ENCODE measurements at regions not wholly inside any gene's neighbourhood (a gene's known extent, or its start where the extent isn't known, plus 50 kb on each side); places are given as distances from the start of the nearest gene placed in this dataset.

GRCh38 chr6:21691685-21692346 lies 98.3 kb downstream of the SOX4 start:
- peaks cover 27% of the 10 kb centered on the region for H3K4me1 Mint-ChIP-seq
- peak overlapping the region; percentile 36 for H3K27ac Mint-ChIP-seq
- peaks cover 65% of the 10 kb centered on the region for H3K9me3 Mint-ChIP-seq
- peaks cover 5% of the 10 kb centered on the region for H3K27me3 Mint-ChIP-seq (ENCODE audit: low read depth, poor library complexity)
- peak overlapping the region; percentile 9 for H3K4me3 Mint-ChIP-seq
- peaks cover 92% of the 10 kb centered on the region for H3K36me3 Mint-ChIP-seq (ENCODE audit: low read depth)
- DNase-seq = no peak
- no peak for TF ChIP-seq CTCF (IDR thresholded peaks at IDR 0.05)

- DNase-seq = no peak
- H3K27ac Mint-ChIP-seq = peak overlapping the region; percentile 46
- peaks cover 30% of the 10 kb centered on the region for H3K4me1 Mint-ChIP-seq
- peaks cover 65% of the 10 kb centered on the region for H3K9me3 Mint-ChIP-seq
- no peak for TF ChIP-seq CTCF (IDR thresholded peaks at IDR 0.05)
- peaks cover 92% of the 10 kb centered on the region for H3K36me3 Mint-ChIP-seq (ENCODE audit: low read depth)
- peaks cover 5% of the 10 kb centered on the region for H3K27me3 Mint-ChIP-seq (ENCODE audit: low read depth, poor library complexity)
- H3K4me3 Mint-ChIP-seq = no peak overlapping the region
Measured at GRCh38 chr6:21692721-21693120, 99.2 kb downstream of the SOX4 start.

- peak overlapping the region; percentile 77 for H3K27ac Mint-ChIP-seq
- no peak for TF ChIP-seq CTCF (IDR thresholded peaks at IDR 0.05)
- H3K4me3 Mint-ChIP-seq = no peak overlapping the region
- H3K36me3 Mint-ChIP-seq (ENCODE audit: low read depth) = peaks cover 92% of the 10 kb centered on the region
- peaks cover 63% of the 10 kb centered on the region for H3K9me3 Mint-ChIP-seq
- peaks cover 5% of the 10 kb centered on the region for H3K27me3 Mint-ChIP-seq (ENCODE audit: low read depth, poor library complexity)
- DNase-seq = no peak
- H3K4me1 Mint-ChIP-seq = peaks cover 30% of the 10 kb centered on the region
Measured at GRCh38 chr6:21694168-21694567, 100.6 kb downstream of the SOX4 start.

- Mint-ChIP-seq H3K4me3 (no peak overlapping the region), H3K9me3 (peaks cover 39% of the 10 kb centered on the region), H3K27me3 (ENCODE audit: low read depth, poor library complexity) (no peaks in the 10 kb centered on the region)
Measured at GRCh38 chr6:21707524-21708319, 114.2 kb downstream of the SOX4 start.

GRCh38 chr6:21708320-21708580 lies 114.7 kb downstream of the SOX4 start:
- Mint-ChIP-seq H3K4me3 (no peak overlapping the region), H3K36me3 (ENCODE audit: low read depth) (peaks cover 67% of the 10 kb centered on the region), H3K4me1 (peaks cover 38% of the 10 kb centered on the region), H3K27me3 (ENCODE audit: low read depth, poor library complexity) (no peaks in the 10 kb centered on the region), H3K27ac (no peak overlapping the region), H3K9me3 (peaks cover 34% of the 10 kb centered on the region)
- DNase-seq = no peak
- TF ChIP-seq CTCF (IDR thresholded peaks at IDR 0.05) = no peak

More at GRCh38 chr6:21707524-21708319, 114.2 kb downstream of the SOX4 start:
- Mint-ChIP-seq H3K27ac (no peak overlapping the region), H3K36me3 (ENCODE audit: low read depth) (peaks cover 67% of the 10 kb centered on the region), H3K4me1 (peaks cover 34% of the 10 kb centered on the region)
- DNase-seq = no peak
- TF ChIP-seq CTCF (IDR thresholded peaks at IDR 0.05) = no peak

GRCh38 chr6:21710216-21710615 lies 116.7 kb downstream of the SOX4 start:
- H3K9me3 Mint-ChIP-seq = peaks cover 20% of the 10 kb centered on the region
- no peak for DNase-seq
- H3K36me3 Mint-ChIP-seq (ENCODE audit: low read depth) = peaks cover 66% of the 10 kb centered on the region
- no peak for TF ChIP-seq CTCF (IDR thresholded peaks at IDR 0.05)
- H3K27ac Mint-ChIP-seq = peak overlapping the region; percentile 70
- peak overlapping the region; percentile 23 for H3K4me3 Mint-ChIP-seq
- peaks cover 42% of the 10 kb centered on the region for H3K4me1 Mint-ChIP-seq
- no peaks in the 10 kb centered on the region for H3K27me3 Mint-ChIP-seq (ENCODE audit: low read depth, poor library complexity)
